HG03460 (cell line): ENCODE measurements at regions not wholly inside any gene's neighbourhood (a gene's known extent, or its start where the extent isn't known, plus 50 kb on each side); places are given as distances from the start of the nearest gene placed in this dataset.

ENCODE experiments used
- ATAC-seq: cut with Tn5 transposase; IDR thresholded peaks from one replicate; pipeline ENCODE4 v1.9.1; 2021; ENCODE audit not compliant: unreplicated experiment

DNA sequence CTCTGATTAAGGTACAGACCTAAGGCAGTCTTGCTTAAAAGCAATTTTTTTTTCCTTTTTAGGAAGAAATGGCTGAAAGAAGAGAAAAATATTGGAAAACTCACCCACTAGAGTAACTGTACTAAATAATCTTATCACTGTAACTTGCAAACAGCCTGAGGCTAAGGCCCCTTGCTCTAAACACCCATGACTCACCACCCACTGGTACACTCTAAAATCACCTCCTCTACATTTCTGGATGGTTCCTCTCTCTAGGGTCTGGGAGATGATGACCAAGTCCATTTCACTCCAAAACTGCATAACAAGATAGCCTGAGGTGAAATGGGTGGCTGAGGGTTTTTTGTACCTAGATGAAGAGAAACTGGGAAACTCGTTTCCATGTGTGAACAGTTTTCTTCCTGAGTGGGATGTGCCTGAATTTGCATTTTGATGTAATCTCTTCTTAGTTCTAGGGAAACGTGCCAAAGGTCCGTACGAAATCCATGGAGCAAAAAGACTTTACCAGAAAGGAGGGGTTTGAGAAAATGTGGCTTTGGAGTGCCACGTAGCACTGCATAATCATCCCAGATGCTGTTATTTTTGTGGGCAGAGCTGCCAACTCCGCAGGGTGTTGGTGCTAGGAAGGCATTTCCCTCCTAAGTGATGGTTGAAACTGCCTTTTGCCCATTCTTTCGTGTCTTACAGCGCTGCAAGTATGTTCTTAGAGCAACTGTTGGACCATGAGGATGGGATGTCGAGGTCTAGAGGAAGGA is 113.5 kb upstream of the C10orf90 start:
- ATAC-seq, result no peak

DNA sequence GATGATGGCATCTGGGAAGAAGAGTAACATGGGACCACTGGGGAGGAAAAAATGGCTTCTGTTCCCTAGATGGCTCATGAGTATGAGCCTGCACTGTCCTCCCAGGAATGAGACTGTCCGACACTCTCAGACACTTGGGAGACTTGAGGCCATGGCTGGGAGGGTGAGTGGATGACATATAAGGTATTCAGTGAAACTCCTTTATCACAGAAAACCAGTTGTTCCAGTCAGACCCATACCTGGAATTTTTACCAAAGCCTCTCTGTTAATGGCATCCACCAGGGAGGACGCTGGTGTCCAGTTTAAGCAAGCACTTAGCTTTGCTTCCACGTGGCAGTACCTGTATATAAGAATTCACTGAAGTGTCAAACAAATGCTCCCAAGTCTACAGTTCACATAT is 116.7 kb upstream of the C10orf90 start:
- no peak for ATAC-seq

DNA sequence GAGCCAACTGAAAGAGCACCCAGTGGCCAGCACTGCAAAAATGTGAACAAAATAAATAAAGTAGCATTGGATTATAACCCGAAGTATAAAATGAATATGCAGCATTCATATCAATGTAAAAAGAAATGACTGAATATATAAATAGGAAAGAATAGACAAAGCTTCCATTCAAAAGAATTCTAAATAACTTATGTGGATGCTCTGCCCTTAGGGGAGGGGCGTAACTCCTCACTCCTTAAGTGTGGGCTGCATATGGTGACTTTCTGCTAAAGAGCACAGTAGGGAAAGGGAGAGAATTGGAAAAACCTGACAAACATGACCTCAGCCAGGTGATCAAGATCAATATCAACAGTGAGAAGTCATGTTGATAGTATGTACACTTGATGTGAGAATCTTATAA is 109.9 kb upstream of the DOCK1 start:
- ATAC-seq, result no peak

DNA sequence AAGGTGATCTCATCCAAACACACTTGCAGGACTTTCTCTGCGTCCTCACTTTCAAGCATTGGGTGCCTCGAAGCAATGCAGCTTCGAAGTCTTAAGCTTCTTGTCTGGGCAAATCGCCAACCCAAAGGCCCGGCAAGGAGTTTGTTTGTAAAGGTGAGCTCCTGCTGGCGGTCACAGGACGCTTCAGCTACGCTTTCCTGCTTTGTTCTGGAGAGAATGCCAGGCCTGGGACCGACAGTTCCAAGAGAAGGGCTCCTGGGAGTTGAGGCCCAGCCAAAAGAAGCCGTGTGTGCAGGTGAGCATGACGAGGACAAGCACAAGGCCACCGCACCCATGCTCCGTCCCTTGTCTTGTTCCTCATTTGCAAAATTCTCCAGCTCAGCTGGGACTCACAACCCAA is 106.6 kb upstream of the DOCK1 start:
- ATAC-seq, result no peak

DNA sequence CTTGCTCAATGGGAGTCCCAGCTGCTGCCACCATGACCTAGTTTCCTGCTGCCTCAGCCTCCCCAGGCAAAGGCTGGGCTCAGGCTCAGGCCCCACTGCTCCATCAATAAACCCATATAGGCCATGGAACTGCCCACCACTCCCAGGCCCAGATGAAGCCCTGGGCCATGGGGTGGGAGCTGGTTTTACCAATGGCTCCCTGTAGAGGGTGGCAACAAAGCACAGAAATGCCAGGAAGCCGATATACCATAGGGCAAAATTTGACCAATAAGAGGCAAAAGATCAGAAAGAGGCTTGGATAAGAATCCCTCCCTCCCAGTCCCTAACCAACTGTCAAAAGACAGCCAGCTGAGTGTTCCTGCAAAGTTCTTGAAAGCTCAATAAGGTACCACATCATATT is 101.8 kb upstream of the DOCK1 start:
- ATAC-seq, result no peak

DNA sequence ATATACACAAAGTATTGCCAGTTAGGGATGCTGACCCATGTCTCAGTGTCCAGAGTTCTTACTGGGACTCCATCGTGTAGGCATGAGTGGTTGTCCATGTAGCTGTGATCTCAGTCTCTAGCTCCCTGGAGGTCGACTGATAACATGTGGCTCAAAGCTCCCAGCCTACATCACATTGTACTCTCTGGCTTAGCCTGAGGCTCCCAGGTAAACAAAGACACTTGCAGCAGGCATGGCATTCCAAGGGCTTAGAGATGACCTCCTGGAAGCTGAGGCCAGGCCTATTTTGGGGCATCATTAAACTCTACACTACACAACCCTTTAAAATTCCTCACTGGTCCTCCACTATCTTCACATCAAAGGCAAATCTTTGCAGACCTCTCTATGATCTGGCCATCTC is 100.8 kb upstream of the DOCK1 start:
- ATAC-seq, result no peak

DNA sequence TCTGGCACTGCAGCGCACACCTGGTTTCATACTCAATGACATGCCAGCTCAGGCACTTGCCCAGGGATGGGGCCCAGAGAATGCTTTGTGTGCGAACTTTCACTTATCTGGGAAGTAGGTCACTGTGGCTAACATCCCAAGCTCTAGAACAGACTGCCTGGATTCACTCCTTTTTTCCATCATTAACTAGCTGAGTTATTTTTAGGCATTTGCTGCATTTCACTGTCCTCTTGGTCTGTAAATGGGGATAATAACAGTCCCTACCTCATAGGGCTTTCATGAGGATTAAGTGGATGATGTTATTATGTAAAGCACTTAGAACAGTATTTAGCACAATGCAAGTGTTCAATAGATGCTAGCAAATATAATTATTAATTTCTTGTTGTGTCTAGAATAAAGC is 98.7 kb upstream of the DOCK1 start:
- no peak for ATAC-seq

DNA sequence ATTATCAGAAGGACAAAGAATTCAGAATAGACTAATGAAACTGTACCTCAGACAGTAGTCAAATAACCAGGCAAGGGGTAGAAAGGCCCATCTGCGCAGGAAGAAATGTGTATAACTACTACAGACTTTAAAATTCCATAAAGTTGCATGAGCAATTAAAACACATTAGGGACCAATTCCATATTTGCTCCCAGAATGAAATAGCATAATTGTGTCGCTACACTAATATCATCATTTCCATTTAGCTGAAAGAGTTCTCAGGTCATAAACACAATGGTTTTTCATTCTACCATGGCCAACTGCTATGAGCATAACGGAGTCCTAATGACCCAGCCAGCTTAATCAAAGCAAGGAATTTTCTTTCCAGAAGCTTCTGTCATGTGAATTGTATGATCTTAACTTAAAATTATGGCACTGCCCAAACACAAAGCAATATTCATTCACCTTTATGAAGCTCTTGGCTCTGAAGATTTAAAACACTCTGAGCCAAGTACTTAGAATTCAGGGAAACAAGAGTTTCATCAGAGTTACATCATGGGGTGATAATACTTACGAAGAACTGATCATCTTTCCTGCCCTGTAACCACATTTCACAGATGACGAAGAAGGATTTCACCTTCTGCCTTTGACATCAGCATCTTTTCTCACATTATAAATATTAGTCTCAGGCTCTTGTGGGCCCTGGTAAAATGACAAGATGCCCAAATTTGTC is 98.1 kb upstream of the DOCK1 start:
- no peak for ATAC-seq

DNA sequence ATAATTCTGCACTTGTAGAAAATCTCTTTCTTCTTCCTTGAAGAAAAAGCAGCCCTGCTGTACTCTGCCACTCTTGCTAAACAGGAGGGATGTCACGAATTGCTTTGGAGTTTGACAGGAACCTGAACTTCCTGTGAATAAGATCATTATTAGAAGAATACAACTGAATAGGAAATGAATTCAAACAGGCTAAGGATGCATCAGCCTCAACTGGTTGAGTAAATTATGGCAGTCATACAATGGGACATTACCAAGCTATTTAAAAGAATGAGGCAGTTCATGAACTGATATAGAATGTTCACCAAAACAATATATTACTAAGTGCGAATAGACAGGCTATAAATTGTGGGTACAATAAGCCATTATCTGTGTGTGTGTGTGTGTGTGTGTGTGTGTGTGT is 97.1 kb upstream of the DOCK1 start:
- ATAC-seq, result no peak

DNA sequence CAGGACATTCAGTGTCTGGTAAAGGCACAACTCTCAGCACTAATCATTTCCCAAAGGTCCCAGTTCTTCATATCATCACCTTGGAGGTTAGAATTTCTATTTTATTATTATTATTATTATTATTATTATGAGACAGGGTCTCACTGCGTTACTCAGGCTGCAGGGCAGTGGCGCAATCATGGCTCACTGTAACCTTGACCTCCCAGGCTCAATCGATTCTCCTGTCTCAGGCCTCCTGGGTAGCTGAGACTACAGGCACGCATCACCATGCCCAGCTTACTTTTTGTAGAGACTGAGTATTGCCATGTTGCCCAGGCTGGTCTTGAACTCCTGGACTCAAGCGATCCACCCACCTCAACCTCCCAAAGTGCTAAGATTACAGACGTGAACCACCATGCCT is 91.8 kb upstream of the DOCK1 start:
- ATAC-seq, result no peak

DNA sequence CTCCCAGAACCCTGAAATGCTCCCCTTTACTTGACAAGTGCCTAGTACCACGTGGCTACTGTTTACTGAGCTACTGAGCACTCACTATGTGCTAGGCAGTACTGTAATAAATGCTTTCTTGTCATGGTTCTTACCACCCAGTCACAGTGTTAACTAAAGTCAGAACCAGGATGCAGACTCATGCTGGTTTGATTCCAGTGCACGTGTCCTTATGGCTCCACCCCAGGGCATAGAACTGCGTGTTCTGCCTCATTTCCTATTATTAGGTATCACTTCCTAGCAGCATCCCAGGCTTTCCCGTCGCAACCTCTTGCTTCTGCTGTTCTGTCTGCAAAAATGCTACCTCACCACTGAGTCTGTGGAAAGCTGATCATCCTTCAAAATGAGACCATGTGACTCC is 71.7 kb upstream of the DOCK1 start:
- ATAC-seq, result no peak

DNA sequence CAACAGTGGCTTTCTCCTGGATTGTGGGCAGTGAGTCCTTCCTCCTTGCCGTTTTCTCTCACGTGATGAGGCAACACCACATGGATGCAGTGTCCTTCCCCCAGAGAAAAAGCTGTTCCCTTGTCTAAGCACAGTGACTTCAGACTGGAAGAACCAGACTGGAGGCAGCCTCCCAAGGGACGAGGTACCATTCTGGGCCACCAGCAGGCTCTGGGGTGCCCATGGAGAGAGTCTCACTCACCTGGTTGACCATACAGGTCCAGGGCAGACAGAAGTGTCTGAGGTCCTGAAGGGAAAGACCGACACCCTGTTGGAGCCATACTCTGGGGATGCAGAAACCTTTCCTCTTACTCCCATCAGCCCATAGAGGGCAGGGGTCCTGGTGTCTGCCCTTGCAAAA is 69.2 kb upstream of the DOCK1 start:
- ATAC-seq, result no peak

DNA sequence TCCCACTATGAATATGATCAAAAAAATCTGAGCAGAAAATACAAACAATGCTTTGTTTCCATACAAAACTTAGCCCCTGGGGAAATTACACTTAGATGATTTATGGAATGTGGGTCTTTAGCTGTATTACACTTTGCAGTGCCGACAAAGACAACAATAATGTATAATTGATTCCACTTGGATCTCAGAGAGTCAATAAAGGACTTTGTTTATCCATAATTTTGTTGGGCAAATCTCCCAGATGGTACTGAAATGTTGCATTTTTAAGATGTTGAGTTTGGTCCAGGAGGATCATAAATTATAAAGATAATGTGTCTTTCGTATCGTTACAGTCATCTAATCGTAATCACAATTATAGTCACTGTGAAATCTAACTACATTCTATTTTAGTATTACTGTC is 66.9 kb upstream of the DOCK1 start:
- no peak for ATAC-seq

DNA sequence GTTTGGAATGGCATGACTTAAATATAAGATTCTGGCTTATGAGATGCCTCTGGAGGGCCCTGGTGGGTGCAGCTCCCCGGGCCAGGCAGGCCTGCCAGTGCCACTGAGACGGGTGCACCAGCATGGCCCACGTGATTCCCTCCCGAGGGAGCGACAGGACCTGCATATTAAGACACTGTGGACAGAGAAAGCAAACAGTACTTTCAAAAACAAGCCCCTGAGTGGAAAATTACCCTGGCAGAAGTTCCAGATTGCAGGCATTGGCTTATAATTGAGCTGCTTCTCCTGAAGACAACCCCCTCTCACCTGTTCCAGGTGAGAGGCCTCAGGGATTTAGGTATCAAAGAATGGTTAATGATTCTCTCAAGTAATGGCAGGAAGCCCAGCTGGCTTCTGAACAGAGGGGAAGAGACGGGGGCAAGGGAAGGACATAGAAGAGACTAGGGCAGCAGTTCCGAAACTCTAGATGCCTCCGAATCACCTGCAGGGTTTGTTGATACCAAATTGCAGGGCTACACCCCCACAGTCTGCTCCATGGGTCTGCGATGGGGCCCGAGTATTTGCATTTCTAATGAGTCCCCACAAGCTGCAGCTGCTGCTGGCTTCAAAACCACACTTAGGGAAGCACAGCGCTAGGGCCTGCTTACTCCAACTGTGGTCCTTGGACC is 66.0 kb upstream of the DOCK1 start:
- no peak for ATAC-seq

DNA sequence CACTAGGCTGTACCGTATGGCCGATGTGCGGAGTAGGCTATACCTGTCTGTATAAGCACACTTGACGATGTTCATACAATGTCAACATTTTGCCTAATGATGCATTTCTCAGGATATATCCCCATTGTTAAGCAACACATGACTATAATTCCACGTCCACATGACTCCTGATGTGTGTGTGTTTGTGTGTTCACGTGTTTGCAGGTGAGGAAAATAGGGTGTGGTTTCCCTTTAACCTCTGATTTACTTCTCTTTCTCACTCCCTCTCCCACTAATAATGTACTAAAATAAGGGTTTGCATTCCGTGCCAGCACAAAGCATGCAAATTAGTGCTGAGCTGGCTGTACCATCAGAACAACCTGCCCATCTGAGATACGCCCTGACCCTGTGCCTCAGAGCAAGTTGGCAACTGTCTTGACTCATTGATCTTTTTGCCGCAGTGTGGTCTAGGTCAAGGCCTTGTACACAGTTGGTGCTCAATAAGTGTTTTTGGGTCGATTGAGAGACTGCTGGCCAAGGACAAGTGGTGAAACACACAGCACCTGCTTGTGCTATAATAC is 64.6 kb upstream of the DOCK1 start:
- ATAC-seq, result no peak

DNA sequence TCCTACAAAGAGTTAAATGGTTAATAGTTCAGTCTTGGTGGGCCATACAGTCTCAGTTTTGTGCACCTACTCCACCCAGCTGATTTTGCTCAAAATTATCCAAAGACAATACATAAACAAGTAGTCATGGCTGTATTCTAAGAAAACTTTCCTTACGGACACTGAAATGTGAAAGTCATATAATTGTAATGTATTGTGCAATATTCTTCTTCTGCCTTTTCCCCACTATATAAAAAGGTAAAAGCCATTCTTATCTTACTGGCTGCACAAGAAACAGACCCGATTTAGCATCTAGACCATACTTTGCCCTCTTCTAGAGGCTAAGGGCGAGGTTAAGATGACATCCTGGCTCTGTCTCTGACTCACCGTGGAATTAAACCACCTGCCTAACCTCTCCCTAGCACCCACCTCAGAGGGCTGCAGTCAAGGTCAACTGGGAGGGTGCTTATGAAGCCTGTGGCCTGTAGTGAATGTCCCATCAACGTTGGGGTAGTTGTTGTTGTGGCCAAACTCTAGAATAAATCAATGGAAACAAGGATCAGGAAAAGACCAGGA is 63.8 kb upstream of the DOCK1 start:
- ATAC-seq, result no peak

DNA sequence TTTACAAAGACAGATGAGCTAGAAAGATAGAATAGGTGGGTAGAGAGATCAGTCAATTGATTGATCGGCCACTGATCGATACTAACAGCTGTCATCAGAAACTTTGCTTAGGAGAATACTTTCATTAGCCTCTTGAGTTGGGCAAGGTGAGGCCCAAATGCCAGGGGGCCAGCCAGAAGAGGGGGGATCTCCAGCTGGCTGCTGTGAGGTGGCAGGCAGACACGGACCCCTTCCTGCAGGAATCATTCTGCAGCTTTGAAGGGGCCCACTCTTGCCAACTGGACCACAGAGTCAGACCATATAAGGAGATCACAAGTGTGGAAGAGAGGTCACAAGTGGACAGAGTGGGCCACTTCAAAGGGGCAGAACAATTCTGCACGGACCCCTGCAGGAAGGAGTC is 62.9 kb upstream of the DOCK1 start:
- ATAC-seq, result no peak

DNA sequence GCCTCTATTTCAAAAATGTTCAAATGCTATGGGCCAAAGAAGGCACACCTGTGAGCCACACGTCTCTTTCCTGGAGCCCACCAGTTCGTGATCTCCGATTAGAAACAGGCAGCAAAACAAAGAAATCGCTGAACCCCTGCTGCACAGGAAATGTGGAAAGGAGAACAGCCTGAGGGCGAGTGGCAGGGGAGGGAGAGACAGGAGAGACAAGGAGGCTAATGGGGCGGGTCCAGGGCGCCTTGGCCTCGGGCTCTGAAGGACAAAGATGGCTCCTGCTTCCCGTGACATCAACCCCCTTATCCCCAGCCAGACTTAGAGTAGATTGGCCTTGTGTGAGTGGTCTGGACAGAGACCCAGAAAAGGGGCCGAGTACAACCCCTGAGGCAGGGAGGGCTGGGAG is 62.4 kb upstream of the DOCK1 start:
- no peak for ATAC-seq

DNA sequence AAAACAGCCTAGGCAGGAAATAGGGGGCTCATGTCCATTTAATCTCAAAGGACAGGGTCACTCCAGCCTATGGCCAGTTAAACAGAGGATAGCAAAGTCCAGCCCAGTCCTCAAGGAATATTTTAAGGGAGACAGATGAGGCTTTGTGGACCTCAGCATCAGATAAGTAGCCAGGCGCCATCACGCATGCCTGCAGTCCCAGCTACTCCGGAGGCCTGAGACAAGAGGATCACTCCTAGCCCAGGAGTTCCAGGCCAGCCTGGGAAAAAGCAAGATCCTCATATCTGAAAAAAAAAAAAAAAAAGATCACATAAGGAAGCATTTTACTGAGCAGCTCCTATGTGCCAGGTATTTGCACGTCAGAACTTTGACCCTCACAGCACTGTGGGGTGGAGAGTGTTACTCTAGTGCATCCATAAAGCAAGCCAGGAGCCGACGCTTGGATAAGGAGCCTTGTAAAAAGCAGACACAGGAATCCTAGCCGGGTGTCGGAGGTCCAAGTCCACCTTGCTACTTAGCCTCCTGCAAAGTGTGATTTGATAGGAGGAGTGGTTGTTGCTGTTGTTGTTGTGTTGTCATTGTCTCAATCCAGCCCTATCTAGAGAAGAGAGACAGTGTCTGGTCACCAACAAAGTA is 61.8 kb upstream of the DOCK1 start:
- no peak for ATAC-seq

DNA sequence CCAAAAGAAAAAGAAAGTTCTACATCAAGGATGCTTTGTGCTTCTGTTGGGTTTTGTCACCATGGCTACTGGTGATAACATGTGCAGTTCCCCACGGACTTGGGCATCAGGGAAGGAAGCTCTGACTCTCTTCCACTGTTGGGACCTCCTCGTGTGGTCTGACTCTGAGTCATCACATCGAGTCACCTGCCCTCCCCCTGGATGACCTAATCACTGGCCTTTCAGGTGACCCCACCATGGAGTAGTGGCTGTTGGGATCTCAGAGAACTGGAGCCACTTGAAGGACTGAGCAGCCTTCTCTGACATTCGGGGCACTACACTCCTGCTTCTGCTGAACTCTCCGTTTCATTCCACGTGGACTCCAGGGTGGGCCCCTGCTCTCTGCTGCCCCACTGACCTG is 60.8 kb upstream of the DOCK1 start:
- ATAC-seq, result no peak

DNA sequence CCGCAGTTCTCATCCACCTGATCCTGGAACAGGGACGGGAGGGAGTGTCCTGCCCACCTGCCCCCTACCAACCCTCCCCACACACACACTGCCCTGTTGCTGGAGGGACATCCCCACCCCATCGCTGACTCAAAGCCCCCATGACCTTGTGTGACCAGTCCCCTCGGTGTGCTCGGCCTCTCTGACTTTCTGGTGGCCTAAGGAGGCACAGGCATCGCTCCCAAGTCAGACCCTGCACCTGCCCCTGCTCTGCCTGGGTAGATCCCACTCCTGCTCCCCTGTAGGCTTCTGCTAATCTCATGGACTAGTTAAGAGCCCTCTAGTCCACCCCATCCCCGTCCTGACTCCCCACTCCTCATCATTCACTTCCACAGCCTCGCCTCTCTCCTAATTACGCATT is 58.8 kb upstream of the DOCK1 start:
- no peak for ATAC-seq
